NCI-H2029 (cell line): ENCODE measurements at regions not wholly inside any gene's neighbourhood (a gene's known extent, or its start where the extent isn't known, plus 50 kb on each side); places are given as distances from the start of the nearest gene placed in this dataset.

ENCODE experiments used
- DNase-seq: peaks from one replicate; lab custom pipeline; 2025; lab: John Stamatoyannopoulos, UW

DNA sequence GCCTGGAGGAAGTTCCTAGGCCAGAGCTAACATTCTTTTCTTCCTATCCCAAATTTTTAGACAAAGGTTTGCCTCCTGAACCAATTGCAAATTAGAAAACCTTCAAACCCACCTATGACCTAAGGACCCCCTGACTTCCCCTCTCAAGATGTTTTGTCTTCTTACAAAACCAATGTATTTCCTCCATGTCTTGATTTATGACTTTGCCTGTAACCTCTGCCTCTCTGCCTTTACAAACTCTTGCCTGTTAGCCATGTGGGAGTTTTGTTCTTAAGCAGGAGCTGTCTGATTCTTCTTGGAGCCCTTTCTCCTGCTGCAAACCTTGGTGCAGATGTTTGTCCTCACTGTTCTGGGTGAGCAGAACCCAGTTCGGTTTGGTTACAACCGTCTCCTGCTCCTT, 222.3 kb upstream of the BOD1L1 start:
- no peak for DNase-seq

- no peak for DNase-seq
Measured at GRCh38 chr4:13851085-13851940, 223.8 kb upstream of the BOD1L1 start.

- no peak for DNase-seq
Measured at GRCh38 chr4:13852411-13852810, 224.9 kb upstream of the BOD1L1 start.

DNA sequence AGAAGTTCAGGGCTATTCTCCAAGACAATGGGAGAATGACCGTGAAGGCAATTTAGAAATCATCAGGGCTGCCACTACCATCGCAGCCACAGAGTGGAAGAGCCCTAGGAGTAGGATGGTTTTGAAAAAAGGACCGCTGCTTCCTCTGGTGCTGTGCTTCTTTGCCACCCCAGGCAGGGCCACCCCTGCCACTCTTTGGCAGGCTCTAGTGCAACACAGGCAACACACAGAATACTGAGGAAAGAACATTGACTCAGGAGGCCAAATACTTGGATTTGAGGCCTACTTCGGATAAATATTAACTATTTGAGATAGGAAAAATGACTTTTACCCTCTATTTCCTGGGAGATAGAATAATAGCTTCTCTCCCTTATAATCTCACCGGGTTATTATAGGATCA, 228.9 kb upstream of the BOD1L1 start:
- DNase-seq, result no peak

- DNase-seq, result no peak
Measured at GRCh38 chr4:13857397-13857796, 229.9 kb upstream of the BOD1L1 start.

DNA sequence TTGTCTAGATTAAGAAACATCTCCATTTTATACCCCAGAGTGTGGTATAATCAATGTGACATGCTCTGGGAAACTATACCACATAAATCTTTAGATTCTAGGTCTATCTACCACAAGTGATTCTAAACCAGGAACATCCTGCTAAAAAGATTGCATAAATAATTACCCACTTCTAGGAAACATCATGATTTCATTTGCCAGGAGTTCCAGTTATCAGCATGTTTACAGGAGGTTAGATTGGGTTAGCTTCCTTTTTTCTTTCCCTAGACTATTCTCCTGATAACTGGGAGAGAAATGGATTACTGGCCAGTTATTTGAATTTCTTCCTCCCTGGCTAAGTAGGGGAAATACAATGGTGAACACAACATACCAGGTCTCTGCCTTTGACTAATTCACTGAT, 230.3 kb upstream of the BOD1L1 start:
- DNase-seq, result no peak

GRCh38 chr4:13859423-13859822, 231.9 kb upstream of the BOD1L1 start:
- no peak for DNase-seq

DNA sequence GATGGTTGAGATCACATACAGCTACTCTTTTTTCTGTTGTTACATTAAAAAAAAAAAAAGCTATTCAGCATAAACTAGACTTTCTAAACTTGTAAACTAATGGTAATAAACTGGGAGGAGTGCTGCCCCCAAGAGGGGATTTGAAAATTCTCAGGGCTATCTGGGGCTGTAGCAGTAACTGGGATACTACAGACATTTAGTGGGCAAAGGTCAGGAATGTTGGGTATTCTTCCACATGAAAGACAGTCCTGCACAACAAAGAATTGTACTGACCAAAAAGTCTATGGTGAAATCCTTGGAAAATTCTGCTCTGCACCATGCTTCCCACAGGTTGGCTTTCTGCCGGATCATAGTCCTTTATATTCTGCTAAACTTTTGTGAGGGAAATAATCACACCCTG, 232.6 kb upstream of the BOD1L1 start:
- no peak for DNase-seq

- DNase-seq, result no peak
Measured at GRCh38 chr4:13865871-13866669, 238.5 kb upstream of the BOD1L1 start.

DNA sequence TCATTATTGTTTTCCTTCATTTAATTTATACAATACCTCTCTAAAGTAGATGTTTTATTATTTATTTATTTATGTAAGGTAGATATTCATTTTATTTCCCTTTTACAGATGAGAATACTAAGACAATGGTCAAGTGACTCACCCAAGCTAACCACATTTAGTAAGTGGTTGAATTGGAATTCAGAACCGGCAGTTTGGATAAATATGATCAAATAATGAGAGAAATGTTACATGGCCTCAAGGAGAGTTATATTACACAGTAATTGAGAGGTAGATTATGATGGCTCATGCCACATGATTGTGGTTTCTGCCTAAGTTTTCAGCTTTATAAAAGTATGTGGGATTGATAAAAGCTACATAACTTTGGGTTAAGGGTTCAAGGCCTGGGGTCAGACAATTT, 239.4 kb upstream of the BOD1L1 start:
- no peak for DNase-seq

- no peak for DNase-seq
Measured at GRCh38 chr4:13872155-13872554, 244.6 kb upstream of the BOD1L1 start.

DNA sequence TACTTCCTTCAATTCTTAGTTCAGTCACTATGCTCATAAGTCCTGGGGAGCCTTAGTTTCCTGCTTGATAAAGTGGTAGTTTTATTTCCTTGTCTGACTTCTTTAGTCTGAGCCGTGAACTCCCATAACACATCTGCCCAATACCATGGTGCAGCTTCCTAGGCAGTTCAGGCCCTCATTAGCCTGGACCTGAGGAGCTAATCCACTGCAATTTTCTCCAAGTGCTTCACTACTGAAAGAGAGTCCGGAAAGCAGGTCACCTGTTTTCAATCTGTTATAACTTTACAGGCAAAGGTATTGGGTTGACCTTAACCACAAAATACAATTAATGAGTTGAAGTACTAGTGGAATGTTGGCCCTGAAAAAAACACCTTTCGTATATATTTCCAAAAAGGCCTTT, 245.4 kb upstream of the BOD1L1 start:
- no peak for DNase-seq

- no peak for DNase-seq
Measured at GRCh38 chr4:13875181-13875580, 247.7 kb upstream of the BOD1L1 start.

DNA sequence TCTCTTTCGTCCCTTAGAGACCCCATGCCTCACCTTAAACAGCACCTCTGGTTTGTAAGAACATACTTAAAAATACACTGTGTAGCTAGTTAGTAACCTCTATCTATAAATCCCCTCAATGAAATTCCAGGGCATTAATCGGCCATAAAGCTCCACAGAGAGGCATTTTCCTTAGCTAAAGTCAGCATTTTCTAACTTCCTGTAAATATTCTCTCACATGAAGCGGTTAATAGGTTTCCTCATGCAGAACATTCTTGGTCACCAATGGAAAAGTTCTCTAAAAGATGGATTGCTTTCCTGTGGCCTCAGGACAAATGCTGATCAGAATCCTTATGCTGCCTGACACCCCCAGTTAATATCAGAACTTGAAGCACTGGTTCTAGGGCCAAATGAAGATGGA, 248.6 kb upstream of the BOD1L1 start:
- no peak for DNase-seq

- DNase-seq, result no peak
Measured at GRCh38 chr4:13876940-13877339, 249.4 kb upstream of the BOD1L1 start.

DNA sequence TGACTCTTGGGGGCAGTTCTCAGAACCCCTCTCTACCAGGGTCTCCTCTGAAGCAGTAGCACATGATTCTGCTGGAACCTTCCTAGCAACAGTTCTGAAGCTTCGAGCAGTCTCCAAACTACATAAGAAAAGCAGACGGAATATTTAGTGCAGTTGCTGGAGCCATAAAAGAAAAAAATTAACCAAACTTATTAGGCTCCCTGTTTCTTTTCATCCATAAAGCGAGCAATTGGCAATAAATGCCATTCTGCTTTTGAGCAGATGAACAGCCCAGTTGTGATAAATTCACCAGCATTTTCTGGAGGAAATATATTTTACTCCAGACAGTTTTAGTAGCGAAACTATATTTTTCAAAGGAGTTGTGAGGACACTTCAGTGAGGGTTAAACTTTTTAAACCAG, 250.1 kb upstream of the BOD1L1 start:
- DNase-seq, result no peak

GRCh38 chr4:13881892-13882291, 254.4 kb upstream of the BOD1L1 start:
- DNase-seq, result no peak

GRCh38 chr4:13887010-13887409, 259.5 kb upstream of the BOD1L1 start:
- DNase-seq, result no peak

DNA sequence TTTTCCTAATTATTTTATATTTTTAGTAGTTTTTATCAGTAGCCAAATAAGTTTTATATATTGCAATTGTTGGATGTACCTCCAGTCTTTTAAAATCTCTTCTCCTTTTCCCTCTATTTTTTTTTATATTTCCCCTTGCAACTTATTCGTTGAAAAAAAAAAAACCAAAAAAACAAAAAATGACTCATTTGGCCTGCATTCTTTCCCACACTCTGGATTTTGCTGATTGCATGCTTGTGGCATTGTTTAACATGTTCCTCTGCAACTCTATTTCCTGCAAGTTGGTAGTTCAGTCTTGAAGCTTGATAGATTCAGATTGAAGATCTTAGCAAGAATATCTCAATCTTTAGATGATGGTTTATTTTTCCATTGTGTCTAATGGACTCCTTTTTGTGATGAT, 260.6 kb upstream of the BOD1L1 start:
- DNase-seq, result no peak

DNA sequence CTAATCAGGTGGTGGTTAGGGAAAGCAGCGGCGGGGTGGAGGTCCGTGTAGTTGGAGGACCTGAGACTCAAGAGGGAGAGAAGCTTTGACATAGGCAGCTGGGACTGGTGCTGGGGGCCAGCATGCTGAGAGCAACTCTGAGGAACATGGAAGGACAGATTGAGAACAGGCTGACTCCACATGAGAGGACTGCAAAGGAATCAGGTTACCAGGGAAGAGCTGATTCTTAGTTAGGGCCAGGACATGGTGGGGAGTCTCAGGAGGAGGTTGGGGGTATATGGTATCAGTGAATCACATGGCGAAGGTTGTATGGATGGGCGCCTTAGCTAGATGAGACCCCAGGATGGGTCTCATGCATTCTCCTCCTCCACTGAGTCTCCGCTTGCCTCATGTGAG, 264.0 kb upstream of the BOD1L1 start:
- no peak for DNase-seq

DNA sequence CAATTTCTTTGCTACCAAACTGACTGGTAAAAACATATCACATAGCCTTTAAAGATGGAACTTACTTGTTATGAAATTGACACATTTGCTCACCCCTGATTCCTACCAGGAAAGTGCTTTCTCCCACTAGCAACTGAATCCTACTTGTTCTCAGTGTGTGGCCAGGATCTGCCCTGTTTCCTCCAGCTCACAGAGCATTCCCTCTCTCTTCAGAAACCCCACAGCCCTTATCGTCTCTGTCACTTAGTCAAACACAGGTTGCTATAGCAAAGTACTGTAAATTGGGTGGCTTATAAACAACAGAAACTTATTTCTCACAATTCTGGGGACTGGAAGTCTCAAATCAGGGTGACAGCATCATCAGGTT, 265.2 kb upstream of the BOD1L1 start:
- DNase-seq, result no peak

DNA sequence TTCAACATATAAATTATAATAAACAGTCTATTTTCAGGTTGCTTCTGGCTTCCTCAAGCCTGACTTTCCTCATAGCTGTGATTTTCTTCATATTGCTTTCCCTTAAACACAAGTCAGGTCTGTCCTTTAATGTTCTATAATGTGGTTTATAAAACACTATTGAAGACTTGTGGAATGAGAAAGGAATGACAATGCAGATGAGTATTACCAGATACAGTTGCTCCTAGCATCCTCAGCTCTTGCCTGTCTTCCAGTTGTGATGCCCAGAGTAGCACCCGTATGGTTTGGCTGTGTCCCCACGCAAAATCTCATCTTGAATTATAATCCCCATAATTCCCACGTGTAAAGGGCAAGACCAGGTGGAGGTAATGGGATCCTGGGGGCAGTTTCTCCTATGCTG, 265.7 kb upstream of the BOD1L1 start:
- DNase-seq, result no peak

DNA sequence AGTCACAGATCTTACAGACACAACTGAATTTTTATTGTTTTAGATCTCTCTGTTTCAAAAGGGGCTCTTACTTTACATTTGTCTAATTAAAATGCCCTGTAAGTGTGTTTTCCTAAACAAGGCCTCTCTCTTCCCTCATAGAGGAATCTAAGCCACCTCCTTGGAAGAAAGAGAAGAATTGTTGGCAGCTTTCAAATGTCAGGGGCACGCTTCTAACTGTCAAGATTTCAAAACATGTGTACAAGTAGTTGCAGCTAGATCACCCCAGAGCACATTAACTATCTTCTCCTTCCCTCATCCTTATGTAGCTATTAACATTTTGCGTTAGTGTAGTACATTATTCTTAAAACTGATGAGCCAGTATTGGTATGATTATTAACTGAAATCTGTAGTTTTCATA, 266.5 kb upstream of the BOD1L1 start:
- no peak for DNase-seq

GRCh38 chr4:13900780-13901179, 273.3 kb upstream of the BOD1L1 start:
- DNase-seq, result no peak
